ENCODE measurements at regions not wholly inside any gene's neighbourhood (a gene's known extent, or its start where the extent isn't known, plus 50 kb on each side); places are given as distances from the start of the nearest gene placed in this dataset.

- ATAC-seq (no peak), DNase-seq (ENCODE audit: low read depth, low spot score) (no peak)
- in situ Hi-C loops (cut with HindIII; ENCODE audit: low pct_unique_long_range_greater_than_20kb, low sequenced_read_pairs) = no loop called here
- Histone ChIP-seq H3K27me3 (ENCODE audit: control insufficient read depth, insufficient read depth, low read length) (no peaks in the 10 kb centered on the region; the same call in 1 of the 2 replicates), H3K27ac (ENCODE audit: low read length) (no peak overlapping the region), H3K4me3 (ENCODE audit: low read depth in 2 of 2, low read length in 2 of 2) (no peak overlapping the region), H3K4me1 (ENCODE audit: control insufficient read depth, insufficient read depth, low read length) (no peaks in the 10 kb centered on the region), H3K36me3 (ENCODE audit: control insufficient read depth, insufficient read depth, low read length) (no peaks in the 10 kb centered on the region), H3K9me3 (ENCODE audit: control insufficient read depth, insufficient read depth, low read depth, low read length) (no peaks in the 10 kb centered on the region)
- no peak for TF ChIP-seq TCF7L2 (IDR thresholded peaks at IDR 0.05; ENCODE audit: low read depth, low read length)
- intact Hi-C loops (cut with micrococcal nuclease; ENCODE audit: unreplicated experiment) = no loop called here
- CTCF ChIA-PET = no interaction called here
- BruUV-seq (replicated peaks) = no TSS peak
- POLR2A ChIA-PET = no interaction called here
Observed at GRCh38 chr13:111915104-111915551, 151.8 kb upstream of the SOX1 start.

- no peak for DNase-seq (ENCODE audit: low read depth, low spot score)
- CTCF ChIA-PET = no interaction called here
- BruUV-seq (replicated peaks) = no TSS peak
- POLR2A ChIA-PET = no interaction called here
- Histone ChIP-seq H3K27me3 (ENCODE audit: control insufficient read depth, insufficient read depth, low read length) (no peaks in the 10 kb centered on the region; the same call in 1 of the 2 replicates), H3K4me1 (ENCODE audit: control insufficient read depth, insufficient read depth, low read length) (no peaks in the 10 kb centered on the region), H3K4me3 (ENCODE audit: low read depth in 2 of 2, low read length in 2 of 2) (no peak overlapping the region), H3K27ac (ENCODE audit: low read length) (no peak overlapping the region), H3K36me3 (ENCODE audit: control insufficient read depth, insufficient read depth, low read length) (no peaks in the 10 kb centered on the region), H3K9me3 (ENCODE audit: control insufficient read depth, insufficient read depth, low read depth, low read length) (no peaks in the 10 kb centered on the region)
- TF ChIP-seq SIN3A (IDR thresholded peaks at IDR 0.05; ENCODE audit: borderline replicate concordance, insufficient read depth, low read depth, low read length) (no peak), POLR2AphosphoS5 (IDR thresholded peaks at IDR 0.05; ENCODE audit: low read depth, low read length) (no peak), REST (IDR thresholded peaks at IDR 0.05; ENCODE audit: insufficient read depth in 1 of 2, low read depth in 2 of 2, low read length in 1 of 2) (no peak), TCF7L2 (IDR thresholded peaks at IDR 0.05; ENCODE audit: low read depth, low read length) (no peak), CTCF (IDR thresholded peaks at IDR 0.05) (no peak)
- in situ Hi-C loops (cut with HindIII; ENCODE audit: low pct_unique_long_range_greater_than_20kb, low sequenced_read_pairs) = no loop called here
- ATAC-seq = no peak
- intact Hi-C loops (cut with micrococcal nuclease; ENCODE audit: unreplicated experiment) = no loop called here
Observed at GRCh38 chr13:111916201-111916600, 150.7 kb upstream of the SOX1 start.

GRCh38 chr13:111917086-111917485, 149.9 kb upstream of the SOX1 start:
- no peaks in the 10 kb centered on the region for H3K4me1 ChIP-seq (ENCODE audit: control insufficient read depth, insufficient read depth, low read length)
- TF ChIP-seq SIN3A (IDR thresholded peaks at IDR 0.05; ENCODE audit: borderline replicate concordance, insufficient read depth, low read depth, low read length) = no peak
- no peak for TF ChIP-seq TCF7L2 (IDR thresholded peaks at IDR 0.05; ENCODE audit: low read depth, low read length)
- TF ChIP-seq POLR2AphosphoS5 (IDR thresholded peaks at IDR 0.05; ENCODE audit: low read depth, low read length) = no peak
- TF ChIP-seq REST (IDR thresholded peaks at IDR 0.05; ENCODE audit: insufficient read depth in 1 of 2, low read depth in 2 of 2, low read length in 1 of 2) = no peak
- TF ChIP-seq CTCF (IDR thresholded peaks at IDR 0.05) = no peak
- H3K27ac ChIP-seq (ENCODE audit: low read length) = no peak overlapping the region
- no peaks in the 10 kb centered on the region for H3K36me3 ChIP-seq (ENCODE audit: control insufficient read depth, insufficient read depth, low read length)
- in situ Hi-C loops (cut with HindIII; ENCODE audit: low pct_unique_long_range_greater_than_20kb, low sequenced_read_pairs) (no loop called here), intact Hi-C loops (cut with micrococcal nuclease; ENCODE audit: unreplicated experiment) (no loop called here)
- ATAC-seq (no peak), DNase-seq (ENCODE audit: low read depth, low spot score) (no peak)
- H3K27me3 ChIP-seq (ENCODE audit: control insufficient read depth, insufficient read depth, low read length) = no peaks in the 10 kb centered on the region; the same call in 1 of the 2 replicates
- CTCF ChIA-PET = no interaction called here
- no peaks in the 10 kb centered on the region for H3K9me3 ChIP-seq (ENCODE audit: control insufficient read depth, insufficient read depth, low read depth, low read length)
- H3K4me3 ChIP-seq (ENCODE audit: low read depth in 2 of 2, low read length in 2 of 2) = no peak overlapping the region
- BruUV-seq (replicated peaks) = no TSS peak
- POLR2A ChIA-PET = no interaction called here
